ENCODE measurements at regions not wholly inside any gene's neighbourhood (a gene's known extent, or its start where the extent isn't known, plus 50 kb on each side); places are given as distances from the start of the nearest gene placed in this dataset.
"Not testable (repeated sequence)": the region's sequence is repeated elsewhere in the genome, so short reads cannot be mapped to it uniquely, and the experiment has no call there.

DNA sequence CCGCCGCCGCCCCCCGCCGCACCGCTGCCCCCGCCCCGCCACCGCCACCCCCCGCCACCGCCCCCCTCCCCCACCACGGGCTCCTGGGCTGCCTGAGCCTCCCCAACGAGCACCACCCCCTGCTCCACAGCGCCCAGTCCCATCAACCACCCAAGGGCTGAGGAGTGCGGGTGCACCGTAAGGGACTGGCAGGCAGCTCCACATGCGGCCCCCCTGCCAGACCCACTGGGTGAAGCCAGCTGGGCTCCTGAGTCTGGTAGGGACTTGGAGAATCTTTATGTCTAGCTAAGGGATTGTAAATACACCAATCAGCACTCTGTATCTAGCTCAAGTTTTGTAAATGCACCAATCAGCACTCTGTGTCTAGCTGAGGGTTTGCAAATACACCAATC lies 76.7 kb downstream of the GADD45G start:
- not testable (repeated sequence) for TF ChIP-seq CTCF (conservative IDR thresholded peaks at IDR 0.05; ENCODE audit: low read depth, low read length); EZH2 (IDR thresholded peaks at IDR 0.05; ENCODE audit: borderline replicate concordance, low read depth, low read length, poor library complexity, severe bottlenecking)
